Parathyroid adenoma (tissue), 2 donors: ENCODE measurements at regions not wholly inside any gene's neighbourhood (a gene's known extent, or its start where the extent isn't known, plus 50 kb on each side); places are given as distances from the start of the nearest gene placed in this dataset.

Experiments used
- H2AFZ ChIP-seq: fragments of 300-600 bp; sonication (generic); one replicate; pipeline ENCODE4 v1.7.0; 2017; ENCODE audit warnings: antibody characterized with exemption, mild to moderate bottlenecking
- H3K27ac ChIP-seq: fragments of 300-600 bp; sonication (generic); one replicate; pipeline ENCODE4 v1.7.0; 2017
- H3K27me3 ChIP-seq: fragments of 300-600 bp; sonication (generic); one replicate; pipeline ENCODE4 v1.7.0; 2017; ENCODE audit warnings: low read length; ENCODE audit not compliant: control insufficient read depth, insufficient read depth
- H3K36me3 ChIP-seq: fragments of 300-600 bp; sonication (generic); one replicate; pipeline ENCODE4 v1.7.0; 2017; ENCODE audit warnings: low read length; ENCODE audit not compliant: control insufficient read depth, insufficient read depth
- H3K4me1 ChIP-seq: fragments of 300-600 bp; sonication (generic); one replicate; pipeline ENCODE4 v1.7.0; 2017; ENCODE audit warnings: control low read depth
- H3K4me2 ChIP-seq: fragments of 300-600 bp; sonication (generic); one replicate; pipeline ENCODE4 v1.7.0; 2017; ENCODE audit warnings: low read length
- H3K4me3 ChIP-seq: fragments of 300-600 bp; sonication (generic); one replicate; pipeline ENCODE4 v1.7.0; 2017; ENCODE audit warnings: low read depth, low read length
- H3K79me2 ChIP-seq: fragments of 300-600 bp; sonication (generic); one replicate; pipeline ENCODE4 v1.7.0; 2017; ENCODE audit warnings: control low read depth
- H3K9ac ChIP-seq: fragments of 300-600 bp; sonication (generic); one replicate; pipeline ENCODE4 v1.7.0; 2017; ENCODE audit warnings: mild to moderate bottlenecking
- H3K9me3 ChIP-seq: fragments of 300-600 bp; sonication (generic); one replicate; pipeline ENCODE4 v1.7.0; 2017; ENCODE audit warnings: low read length; ENCODE audit not compliant: control insufficient read depth
- TF ChIP-seq, protein P1 (sequence below): fragments of 300-600 bp; sonication (generic); IDR thresholded peaks from one replicate; pipeline ENCODE4 v1.7.0; 2017; ENCODE audit warnings: antibody characterized with exemption, mild to moderate bottlenecking
- donor health status: primary hyperparathyroidism.

GRCh38 chr4:187070740-187071139 is 347.1 kb upstream of the FAT1 start:
- H3K79me2 ChIP-seq: no peaks in the 10 kb centered on the region
- no peak overlapping the region for H3K4me2 ChIP-seq
- H3K9ac ChIP-seq: no peak overlapping the region
- TF ChIP-seq, protein P1, sequence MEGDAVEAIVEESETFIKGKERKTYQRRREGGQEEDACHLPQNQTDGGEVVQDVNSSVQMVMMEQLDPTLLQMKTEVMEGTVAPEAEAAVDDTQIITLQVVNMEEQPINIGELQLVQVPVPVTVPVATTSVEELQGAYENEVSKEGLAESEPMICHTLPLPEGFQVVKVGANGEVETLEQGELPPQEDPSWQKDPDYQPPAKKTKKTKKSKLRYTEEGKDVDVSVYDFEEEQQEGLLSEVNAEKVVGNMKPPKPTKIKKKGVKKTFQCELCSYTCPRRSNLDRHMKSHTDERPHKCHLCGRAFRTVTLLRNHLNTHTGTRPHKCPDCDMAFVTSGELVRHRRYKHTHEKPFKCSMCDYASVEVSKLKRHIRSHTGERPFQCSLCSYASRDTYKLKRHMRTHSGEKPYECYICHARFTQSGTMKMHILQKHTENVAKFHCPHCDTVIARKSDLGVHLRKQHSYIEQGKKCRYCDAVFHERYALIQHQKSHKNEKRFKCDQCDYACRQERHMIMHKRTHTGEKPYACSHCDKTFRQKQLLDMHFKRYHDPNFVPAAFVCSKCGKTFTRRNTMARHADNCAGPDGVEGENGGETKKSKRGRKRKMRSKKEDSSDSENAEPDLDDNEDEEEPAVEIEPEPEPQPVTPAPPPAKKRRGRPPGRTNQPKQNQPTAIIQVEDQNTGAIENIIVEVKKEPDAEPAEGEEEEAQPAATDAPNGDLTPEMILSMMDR: no peak
- no peaks in the 10 kb centered on the region for H3K9me3 ChIP-seq
- H3K27me3 ChIP-seq: no peaks in the 10 kb centered on the region
- H3K4me3 ChIP-seq: no peak overlapping the region
- H3K4me1 ChIP-seq: no peaks in the 10 kb centered on the region
- no peaks in the 10 kb centered on the region for H3K36me3 ChIP-seq
- no peak overlapping the region for H3K27ac ChIP-seq
- no peak overlapping the region for H2AFZ ChIP-seq

GRCh38 chr4:187071946-187072600 is 348.4 kb upstream of the FAT1 start:
- H3K4me2 ChIP-seq: no peak overlapping the region
- no peaks in the 10 kb centered on the region for H3K79me2 ChIP-seq
- H3K4me3 ChIP-seq: no peak overlapping the region
- no peaks in the 10 kb centered on the region for H3K27me3 ChIP-seq
- no peaks in the 10 kb centered on the region for H3K4me1 ChIP-seq
- TF ChIP-seq, protein P1: no peak
- H2AFZ ChIP-seq: no peak overlapping the region
- no peak overlapping the region for H3K27ac ChIP-seq
- no peak overlapping the region for H3K9ac ChIP-seq
- no peaks in the 10 kb centered on the region for H3K36me3 ChIP-seq
- H3K9me3 ChIP-seq: no peaks in the 10 kb centered on the region

DNA sequence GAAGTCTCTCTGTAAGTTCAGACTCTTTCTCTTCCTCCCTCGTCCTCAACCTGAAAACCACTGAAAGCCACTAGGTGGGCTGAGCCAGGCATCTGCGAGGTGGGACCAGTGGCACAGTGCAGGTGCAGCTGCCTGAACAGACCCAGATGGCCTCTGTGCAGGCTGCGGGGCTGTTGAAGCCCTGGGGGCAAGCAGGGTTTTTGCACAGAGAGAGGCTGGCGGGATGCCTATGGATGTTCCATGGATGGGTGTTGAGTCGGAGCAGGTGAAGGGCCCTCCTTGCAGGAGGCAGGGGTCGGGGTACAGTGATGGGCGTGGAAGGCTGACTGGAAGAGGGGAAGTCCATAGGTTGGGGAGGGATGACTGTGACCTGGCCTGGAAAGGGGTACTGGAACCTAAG is 350.2 kb upstream of the FAT1 start:
- H2AFZ ChIP-seq: no peak overlapping the region
- no peak overlapping the region for H3K4me3 ChIP-seq
- no peak overlapping the region for H3K9ac ChIP-seq
- H3K27me3 ChIP-seq: no peaks in the 10 kb centered on the region
- TF ChIP-seq, protein P1: no peak
- no peaks in the 10 kb centered on the region for H3K36me3 ChIP-seq
- no peak overlapping the region for H3K27ac ChIP-seq
- no peaks in the 10 kb centered on the region for H3K4me1 ChIP-seq
- H3K4me2 ChIP-seq: no peak overlapping the region
- H3K79me2 ChIP-seq: no peaks in the 10 kb centered on the region
- no peaks in the 10 kb centered on the region for H3K9me3 ChIP-seq

GRCh38 chr4:187075514-187075913 is 351.9 kb upstream of the FAT1 start:
- no peak overlapping the region for H3K4me3 ChIP-seq
- no peaks in the 10 kb centered on the region for H3K27me3 ChIP-seq
- H3K4me1 ChIP-seq: no peaks in the 10 kb centered on the region
- H3K9me3 ChIP-seq: no peaks in the 10 kb centered on the region
- TF ChIP-seq, protein P1: no peak
- H3K9ac ChIP-seq: no peak overlapping the region
- H3K36me3 ChIP-seq: no peaks in the 10 kb centered on the region
- no peak overlapping the region for H3K4me2 ChIP-seq
- H2AFZ ChIP-seq: no peak overlapping the region
- H3K27ac ChIP-seq: no peak overlapping the region
- no peaks in the 10 kb centered on the region for H3K79me2 ChIP-seq

- H3K9ac ChIP-seq: no peak overlapping the region
- no peak overlapping the region for H2AFZ ChIP-seq
- H3K9me3 ChIP-seq: no peaks in the 10 kb centered on the region
- no peak overlapping the region for H3K4me3 ChIP-seq
- TF ChIP-seq, protein P1: no peak
- H3K36me3 ChIP-seq: no peaks in the 10 kb centered on the region
- no peaks in the 10 kb centered on the region for H3K4me1 ChIP-seq
- no peaks in the 10 kb centered on the region for H3K79me2 ChIP-seq
- H3K27ac ChIP-seq: no peak overlapping the region
- H3K4me2 ChIP-seq: no peak overlapping the region
- H3K27me3 ChIP-seq: no peaks in the 10 kb centered on the region
Measured at GRCh38 chr4:187077744-187078401, 354.2 kb upstream of the FAT1 start.
